ENCODE measurements at regions not wholly inside any gene's neighbourhood (a gene's known extent, or its start where the extent isn't known, plus 50 kb on each side); places are given as distances from the start of the nearest gene placed in this dataset.

DNA sequence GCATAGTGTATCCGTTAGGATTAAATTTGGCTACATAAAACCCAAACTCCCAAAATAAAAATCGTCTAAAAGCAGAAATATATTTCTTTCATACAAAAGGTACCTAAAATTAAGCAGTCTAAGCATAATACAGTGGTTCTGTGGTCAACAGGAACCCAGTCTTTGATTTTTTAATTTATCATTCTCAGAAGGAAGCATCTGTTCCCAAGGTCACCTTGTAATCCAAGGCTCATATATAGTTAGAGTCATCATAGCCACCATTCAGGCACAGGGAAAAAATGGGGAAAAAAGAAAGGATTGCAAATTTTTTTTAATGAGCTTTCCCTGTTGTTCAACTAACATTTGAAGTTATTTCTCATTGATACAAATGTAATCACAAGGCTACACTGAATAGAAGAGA lies 983.2 kb downstream of the PLOD2 start:
- CTCF ChIA-PET, result no interaction called here
- H3K4me3 ChIP-seq (ENCODE audit: low read depth, low read length, poor library complexity, severe bottlenecking), result no peak overlapping the region
- no peaks in the 10 kb centered on the region for H3K36me3 ChIP-seq (ENCODE audit: insufficient read depth, low read length, poor library complexity, severe bottlenecking)
- H3K9me3 ChIP-seq (ENCODE audit: low read depth, low read length, poor library complexity, severe bottlenecking), result no peaks in the 10 kb centered on the region
- POLR2A ChIA-PET (ENCODE audit: low non-redundant PET), result no interaction called here
- no peak for DNase-seq (ENCODE audit: low spot score)
- peaks cover 30% of the 10 kb centered on the region for H3K4me1 ChIP-seq (ENCODE audit: insufficient read depth, low read length, poor library complexity, severe bottlenecking)
- H3K27ac ChIP-seq (ENCODE audit: low read depth, low read length, poor library complexity, severe bottlenecking), result no peak overlapping the region
- no peak for TF ChIP-seq EZH2 (IDR thresholded peaks at IDR 0.05; ENCODE audit: borderline replicate concordance, low read depth, low read length, poor library complexity, severe bottlenecking)
- TF ChIP-seq, protein P1, sequence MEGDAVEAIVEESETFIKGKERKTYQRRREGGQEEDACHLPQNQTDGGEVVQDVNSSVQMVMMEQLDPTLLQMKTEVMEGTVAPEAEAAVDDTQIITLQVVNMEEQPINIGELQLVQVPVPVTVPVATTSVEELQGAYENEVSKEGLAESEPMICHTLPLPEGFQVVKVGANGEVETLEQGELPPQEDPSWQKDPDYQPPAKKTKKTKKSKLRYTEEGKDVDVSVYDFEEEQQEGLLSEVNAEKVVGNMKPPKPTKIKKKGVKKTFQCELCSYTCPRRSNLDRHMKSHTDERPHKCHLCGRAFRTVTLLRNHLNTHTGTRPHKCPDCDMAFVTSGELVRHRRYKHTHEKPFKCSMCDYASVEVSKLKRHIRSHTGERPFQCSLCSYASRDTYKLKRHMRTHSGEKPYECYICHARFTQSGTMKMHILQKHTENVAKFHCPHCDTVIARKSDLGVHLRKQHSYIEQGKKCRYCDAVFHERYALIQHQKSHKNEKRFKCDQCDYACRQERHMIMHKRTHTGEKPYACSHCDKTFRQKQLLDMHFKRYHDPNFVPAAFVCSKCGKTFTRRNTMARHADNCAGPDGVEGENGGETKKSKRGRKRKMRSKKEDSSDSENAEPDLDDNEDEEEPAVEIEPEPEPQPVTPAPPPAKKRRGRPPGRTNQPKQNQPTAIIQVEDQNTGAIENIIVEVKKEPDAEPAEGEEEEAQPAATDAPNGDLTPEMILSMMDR (conservative IDR thresholded peaks at IDR 0.05; ENCODE audit: low read depth, low read length), result no peak
- no peaks in the 10 kb centered on the region for H3K27me3 ChIP-seq (replicated peaks; ENCODE audit: insufficient read depth, low read depth, low read length, poor library complexity)
- intact Hi-C loops (cut with micrococcal nuclease; ENCODE audit: unreplicated experiment), result no loop called here
- no TSS peak for BruUV-seq (replicated peaks)

DNA sequence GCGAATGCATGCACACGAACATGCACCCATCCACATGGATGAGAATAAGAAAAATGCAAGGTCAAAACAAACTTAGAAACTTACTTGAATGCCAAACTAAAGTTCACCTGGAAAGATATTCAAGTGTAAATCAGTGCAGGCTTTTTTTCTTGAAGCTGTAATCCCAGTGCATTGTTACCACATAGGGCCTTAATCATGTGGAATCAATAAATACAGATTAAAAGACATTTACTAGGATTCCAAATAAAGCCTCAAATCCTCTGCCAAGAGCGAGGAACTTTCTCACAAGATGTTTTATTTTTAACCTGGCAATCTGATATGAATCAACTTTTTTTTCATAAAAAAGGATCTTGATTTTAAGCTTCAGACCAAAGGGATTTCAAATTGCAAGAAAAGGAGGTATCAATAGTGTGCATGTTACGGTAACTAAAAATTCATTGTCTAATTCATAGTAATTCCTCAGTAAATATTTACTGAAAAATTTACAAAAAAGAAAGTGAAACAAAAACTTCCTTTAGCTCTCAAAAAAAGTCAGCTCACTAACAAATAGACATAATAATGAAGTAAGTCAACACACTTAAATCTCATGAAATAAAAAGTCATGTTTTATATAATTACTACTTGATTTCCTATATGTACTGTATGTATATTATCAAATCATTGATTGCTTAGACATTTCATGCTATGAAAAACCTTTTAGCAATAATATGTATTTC lies 978.6 kb downstream of the PLOD2 start:
- ChIA-PET CTCF (no interaction called here), POLR2A (ENCODE audit: low non-redundant PET) (no interaction called here)
- intact Hi-C loops (cut with micrococcal nuclease; ENCODE audit: unreplicated experiment), result no loop called here
- H3K27me3 ChIP-seq (replicated peaks; ENCODE audit: insufficient read depth, low read depth, low read length, poor library complexity), result no peaks in the 10 kb centered on the region
- H3K9me3 ChIP-seq (ENCODE audit: low read depth, low read length, poor library complexity, severe bottlenecking), result no peaks in the 10 kb centered on the region
- no peak for DNase-seq (ENCODE audit: low spot score)
- no peak overlapping the region for H3K27ac ChIP-seq (ENCODE audit: low read depth, low read length, poor library complexity, severe bottlenecking)
- no peaks in the 10 kb centered on the region for H3K36me3 ChIP-seq (ENCODE audit: insufficient read depth, low read length, poor library complexity, severe bottlenecking)
- peaks cover 33% of the 10 kb centered on the region for H3K4me1 ChIP-seq (ENCODE audit: insufficient read depth, low read length, poor library complexity, severe bottlenecking)
- no TSS peak for BruUV-seq (replicated peaks)
- peak overlapping the region; percentile 2 for H3K4me3 ChIP-seq (ENCODE audit: low read depth, low read length, poor library complexity, severe bottlenecking)
- no peak for TF ChIP-seq EZH2 (IDR thresholded peaks at IDR 0.05; ENCODE audit: borderline replicate concordance, low read depth, low read length, poor library complexity, severe bottlenecking)
- TF ChIP-seq, protein P1 (conservative IDR thresholded peaks at IDR 0.05; ENCODE audit: low read depth, low read length), result no peak

GRCh38 chr3:145183261-145183660 lies 977.7 kb downstream of the PLOD2 start:
- TF ChIP-seq, protein P1 (conservative IDR thresholded peaks at IDR 0.05; ENCODE audit: low read depth, low read length), result no peak
- TF ChIP-seq EZH2 (IDR thresholded peaks at IDR 0.05; ENCODE audit: borderline replicate concordance, low read depth, low read length, poor library complexity, severe bottlenecking), result no peak
- POLR2A ChIA-PET (ENCODE audit: low non-redundant PET), result no interaction called here
- BruUV-seq (replicated peaks), result no TSS peak
- DNase-seq (ENCODE audit: low spot score), result no peak
- peaks cover 39% of the 10 kb centered on the region for H3K4me1 ChIP-seq (ENCODE audit: insufficient read depth, low read length, poor library complexity, severe bottlenecking)
- no peak overlapping the region for H3K27ac ChIP-seq (ENCODE audit: low read depth, low read length, poor library complexity, severe bottlenecking)
- no peaks in the 10 kb centered on the region for H3K36me3 ChIP-seq (ENCODE audit: insufficient read depth, low read length, poor library complexity, severe bottlenecking)
- H3K4me3 ChIP-seq (ENCODE audit: low read depth, low read length, poor library complexity, severe bottlenecking), result no peak overlapping the region
- no peaks in the 10 kb centered on the region for H3K9me3 ChIP-seq (ENCODE audit: low read depth, low read length, poor library complexity, severe bottlenecking)
- CTCF ChIA-PET, result no interaction called here
- intact Hi-C loops (cut with micrococcal nuclease; ENCODE audit: unreplicated experiment), result no loop called here
- H3K27me3 ChIP-seq (replicated peaks; ENCODE audit: insufficient read depth, low read depth, low read length, poor library complexity), result no peaks in the 10 kb centered on the region

All from A673 (cell line).